DOHH2 (cell line): ENCODE measurements at regions not wholly inside any gene's neighbourhood (a gene's known extent, or its start where the extent isn't known, plus 50 kb on each side); places are given as distances from the start of the nearest gene placed in this dataset.

Experiments used
- H3F3A ChIP-seq: fragments of 200-600 bp; sonication (generic), shearing (Covaris generic); 2 replicates; pipeline ENCODE4 v1.6.0; 2016; ENCODE audit warnings: antibody characterized with exemption, mild to moderate bottlenecking; ENCODE audit not compliant: control insufficient read depth, insufficient read depth
- H3K27ac ChIP-seq: fragments of 200-600 bp; sonication (generic); 2 replicates; pipeline ENCODE4 v1.5.1; 2014; ENCODE audit warnings: low read depth, mild to moderate bottlenecking, low read length, moderate library complexity
- H3K27me3 ChIP-seq: fragments of 200-600 bp; sonication (generic); 2 replicates; pipeline ENCODE4 v1.6.1; 2014; ENCODE audit warnings: mild to moderate bottlenecking, low read length, mixed read lengths; ENCODE audit not compliant: control insufficient read depth
- H3K36me3 ChIP-seq: fragments of 200-600 bp; sonication (generic); 2 replicates; pipeline ENCODE4 v1.6.1; 2014; ENCODE audit warnings: mild to moderate bottlenecking, low read length, moderate library complexity, mixed read lengths; ENCODE audit not compliant: control insufficient read depth
- H3K4me1 ChIP-seq: fragments of 200-600 bp; sonication (generic); 2 replicates; pipeline ENCODE4 v1.6.1; 2014; ENCODE audit warnings: mild to moderate bottlenecking, low read length, mixed read lengths; ENCODE audit not compliant: control insufficient read depth
- H3K4me2 ChIP-seq: fragments of 200-600 bp; sonication (generic); 2 replicates; pipeline ENCODE4 v1.6.0; 2014; ENCODE audit warnings: mild to moderate bottlenecking, low read length, moderate library complexity
- H3K4me3 ChIP-seq: fragments of 200-600 bp; sonication (generic); 2 replicates; pipeline ENCODE4 v1.5.1; 2014; ENCODE audit warnings: mild to moderate bottlenecking, low read length, mixed read lengths
- H3K79me2 ChIP-seq: fragments of 200-600 bp; sonication (generic); 2 replicates; pipeline ENCODE4 v1.6.1; 2014; ENCODE audit warnings: mild to moderate bottlenecking, low read length, mixed read lengths; ENCODE audit not compliant: control insufficient read depth
- H3K9me2 ChIP-seq: fragments of 200-600 bp; sonication (generic); replicated peaks from 2 replicates; pipeline ENCODE4 v1.6.1; 2014; ENCODE audit warnings: mild to moderate bottlenecking, low read length, mixed read lengths; ENCODE audit not compliant: control insufficient read depth
- H3K9me3 ChIP-seq: fragments of 200-600 bp; sonication (generic); 2 replicates; pipeline ENCODE4 v1.6.1; 2014; ENCODE audit warnings: antibody characterized with exemption, low read length, mixed read lengths; ENCODE audit not compliant: control insufficient read depth, insufficient read depth
- H4K20me1 ChIP-seq: fragments of 200-600 bp; sonication (generic); 2 replicates; pipeline ENCODE4 v1.6.0; 2014; ENCODE audit warnings: low read depth, mild to moderate bottlenecking, antibody characterized with exemption, low read length, moderate library complexity; ENCODE audit not compliant: control insufficient read depth, insufficient read depth
- CTCF ChIP-seq: fragments of 200-600 bp; sonication (generic); IDR thresholded peaks from one replicate; pipeline ENCODE4 v1.5.1; 2014; ENCODE audit warnings: antibody characterized with exemption, mild to moderate bottlenecking, low read depth, low read length; ENCODE audit not compliant: poor library complexity, severe bottlenecking
- EZH2phosphoT487 ChIP-seq: fragments of 200-600 bp; sonication (generic); IDR thresholded peaks from 2 replicates; pipeline ENCODE4 v1.6.1; 2017; ENCODE audit warnings: borderline replicate concordance, mild to moderate bottlenecking, antibody characterized with exemption, low read length, moderate library complexity, mixed read lengths

DNA sequence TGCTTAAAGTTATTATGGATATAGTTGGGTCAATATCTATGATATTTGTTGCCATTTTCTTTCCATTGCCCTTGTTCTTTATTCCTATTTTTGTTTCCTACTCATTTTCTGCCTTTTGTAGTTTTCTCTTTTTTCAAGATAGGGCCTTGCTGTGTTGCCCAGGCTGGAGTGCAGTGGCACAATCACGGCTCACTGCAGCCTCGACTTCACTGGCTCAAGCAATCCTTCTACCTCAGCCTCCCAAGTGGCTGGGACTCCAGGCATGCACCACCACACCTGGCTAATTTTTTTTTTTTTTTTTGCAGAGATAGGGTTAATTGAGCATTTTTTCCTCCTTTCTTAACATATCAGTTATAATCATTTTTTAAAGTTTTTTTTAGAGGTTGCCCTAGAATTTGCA is 92.7 kb downstream of the TOMM20 start:
- H3K27ac ChIP-seq = no peak overlapping the region
- no peaks in the 10 kb centered on the region for H4K20me1 ChIP-seq
- H3K79me2 ChIP-seq = no peaks in the 10 kb centered on the region
- no peaks in the 10 kb centered on the region for H3K36me3 ChIP-seq
- H3K9me3 ChIP-seq = no peaks in the 10 kb centered on the region
- no peak overlapping the region for H3K4me2 ChIP-seq
- H3K27me3 ChIP-seq = no peaks in the 10 kb centered on the region
- H3K9me2 ChIP-seq = no peaks in the 10 kb centered on the region
- H3K4me3 ChIP-seq = no peak overlapping the region
- no peaks in the 10 kb centered on the region for H3K4me1 ChIP-seq
- no peaks in the 10 kb centered on the region for H3F3A ChIP-seq
- TF ChIP-seq EZH2phosphoT487 (no peak), CTCF (no peak)

DNA sequence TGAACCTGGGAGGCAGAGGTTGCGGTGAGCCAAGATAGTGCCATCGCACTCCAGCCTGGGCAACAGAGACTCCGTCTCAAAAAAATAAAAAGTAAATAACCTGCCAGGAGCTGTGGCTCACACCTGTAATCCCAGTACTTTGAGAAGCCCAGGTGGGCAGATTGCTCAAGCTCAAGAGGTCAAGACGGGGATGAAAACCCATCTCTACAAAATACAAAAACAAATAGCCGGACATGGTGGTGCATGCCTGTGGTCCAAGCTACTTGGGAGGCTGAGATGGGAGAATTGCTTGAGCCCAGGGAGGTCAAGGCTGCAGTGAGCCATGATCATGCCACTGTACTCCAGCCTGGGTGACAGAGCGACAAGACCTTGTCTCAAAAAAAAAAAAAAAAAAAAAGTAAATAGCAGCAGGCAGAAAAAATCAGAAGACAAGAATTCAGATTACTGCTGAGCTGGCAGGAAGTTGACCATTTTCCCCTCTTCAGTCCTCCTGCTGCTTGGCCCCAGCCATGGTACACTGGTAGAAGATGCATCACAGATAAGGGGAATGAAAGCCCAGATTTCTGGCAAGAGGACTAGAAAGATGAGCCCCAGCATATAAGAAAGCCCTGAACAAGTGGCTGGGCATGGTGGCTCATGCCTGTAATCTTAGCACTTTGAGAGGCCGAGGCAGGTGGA is 97.6 kb downstream of the TOMM20 start:
- Histone ChIP-seq H3K36me3 (no peaks in the 10 kb centered on the region), H3K4me3 (no peak overlapping the region), H3K27me3 (no peaks in the 10 kb centered on the region), H4K20me1 (no peaks in the 10 kb centered on the region), H3K9me3 (no peaks in the 10 kb centered on the region), H3K27ac (no peak overlapping the region), H3K4me2 (no peak overlapping the region), H3K79me2 (no peaks in the 10 kb centered on the region), H3K4me1 (no peaks in the 10 kb centered on the region), H3F3A (no peaks in the 10 kb centered on the region), H3K9me2 (no peaks in the 10 kb centered on the region)
- TF ChIP-seq CTCF (no peak), EZH2phosphoT487 (no peak)

GRCh38 chr1:235027862-235028250 is 100.8 kb downstream of the TOMM20 start:
- no peaks in the 10 kb centered on the region for H3F3A ChIP-seq
- H4K20me1 ChIP-seq = no peaks in the 10 kb centered on the region
- H3K9me2 ChIP-seq = no peaks in the 10 kb centered on the region
- H3K27ac ChIP-seq = no peak overlapping the region
- no peaks in the 10 kb centered on the region for H3K79me2 ChIP-seq
- no peak overlapping the region for H3K4me2 ChIP-seq
- H3K27me3 ChIP-seq = peaks cover 18% of the 10 kb centered on the region
- H3K9me3 ChIP-seq = no peaks in the 10 kb centered on the region
- H3K4me3 ChIP-seq = no peak overlapping the region
- no peaks in the 10 kb centered on the region for H3K36me3 ChIP-seq
- no peaks in the 10 kb centered on the region; the same call in 1 of the 2 replicates for H3K4me1 ChIP-seq
- TF ChIP-seq CTCF (no peak), EZH2phosphoT487 (no peak)
